Activated CD8-positive, alpha-beta memory T cell treated with anti-CD3 and anti-CD28 coated beads, Interleukin-2, amount 10 ng/mL, durations not matched to agents 7 days and 5 days (primary cell): ENCODE measurements at regions not wholly inside any gene's neighbourhood (a gene's known extent, or its start where the extent isn't known, plus 50 kb on each side); places are given as distances from the start of the nearest gene placed in this dataset.
"Not testable (repeated sequence)": the region's sequence is repeated elsewhere in the genome, so short reads cannot be mapped to it uniquely, and the experiment has no call there.

ENCODE experiments used
- ATAC-seq: fragments of 150-1000 bp; cut with Tn5 transposase; one replicate; pipeline ENCODE4 v1.10.0; 2021; ENCODE audit warnings: moderate library complexity
- CTCF ChIA-PET: fragments of 350-600 bp; sonication (Branson Sonifier 250); formaldehyde crosslinking; loops from one replicate; lab custom pipeline; 2021; ENCODE audit warnings: antibody characterized with exemption; lab: Charles Lee
- DNase-seq: peaks from one replicate; pipeline ENCODE4 v3.0.0-alpha.2; 2020
- H3K27ac Mint-ChIP-seq: one replicate; pipeline ENCODE4 v1.8.0; 2021; ENCODE audit warnings: mild to moderate bottlenecking, mixed read lengths
- H3K27me3 Mint-ChIP-seq: one replicate; pipeline ENCODE4 v1.8.0; 2021; ENCODE audit warnings: mixed read lengths
- H3K36me3 Mint-ChIP-seq: one replicate; pipeline ENCODE4 v1.8.0; 2021; ENCODE audit warnings: mild to moderate bottlenecking, mixed read lengths
- H3K4me1 Mint-ChIP-seq: one replicate; pipeline ENCODE4 v1.8.0; 2021; ENCODE audit warnings: mixed read lengths
- H3K4me3 Mint-ChIP-seq: one replicate; pipeline ENCODE4 v1.8.0; 2021; ENCODE audit warnings: mild to moderate bottlenecking, moderate library complexity, mixed read lengths
- H3K9me3 Mint-ChIP-seq: one replicate; pipeline ENCODE4 v1.8.0; 2022; ENCODE audit warnings: low read depth, mixed read lengths

- Mint-ChIP-seq H3K27me3 (no peaks in the 10 kb centered on the region), H3K4me3 (no peak overlapping the region), H3K9me3 (no peaks in the 10 kb centered on the region), H3K36me3 (no peaks in the 10 kb centered on the region), H3K27ac (no peak overlapping the region), H3K4me1 (no peaks in the 10 kb centered on the region)
- CTCF ChIA-PET, result no interaction called here
- DNase-seq (no peak), ATAC-seq (no peak)
Observed at GRCh38 chr16:86946981-86947380, 368.6 kb downstream of the FOXL1 start.

- no peak overlapping the region for H3K27ac Mint-ChIP-seq
- H3K9me3 Mint-ChIP-seq, result no peaks in the 10 kb centered on the region
- H3K4me3 Mint-ChIP-seq, result no peak overlapping the region
- no peaks in the 10 kb centered on the region for H3K36me3 Mint-ChIP-seq
- ATAC-seq, result no peak
- no peaks in the 10 kb centered on the region for H3K27me3 Mint-ChIP-seq
- CTCF ChIA-PET, result no interaction called here
- DNase-seq, result no peak
- no peaks in the 10 kb centered on the region for H3K4me1 Mint-ChIP-seq
Observed at GRCh38 chr16:86948046-86948445, 369.1 kb downstream of the C16orf95 start.

GRCh38 chr16:86949116-86949515 lies 368.1 kb downstream of the C16orf95 start:
- no peak for DNase-seq
- no peak for ATAC-seq
- no peak overlapping the region for H3K4me3 Mint-ChIP-seq
- no peak overlapping the region for H3K27ac Mint-ChIP-seq
- no peaks in the 10 kb centered on the region for H3K36me3 Mint-ChIP-seq
- no peaks in the 10 kb centered on the region for H3K9me3 Mint-ChIP-seq
- H3K4me1 Mint-ChIP-seq, result no peaks in the 10 kb centered on the region
- CTCF ChIA-PET, result no interaction called here
- no peaks in the 10 kb centered on the region for H3K27me3 Mint-ChIP-seq

- no peak overlapping the region for H3K27ac Mint-ChIP-seq
- CTCF ChIA-PET, result no interaction called here
- DNase-seq (no peak), ATAC-seq (no peak)
- H3K9me3 Mint-ChIP-seq, result no peaks in the 10 kb centered on the region
- no peak overlapping the region for H3K4me3 Mint-ChIP-seq
- H3K27me3 Mint-ChIP-seq, result no peaks in the 10 kb centered on the region
- H3K36me3 Mint-ChIP-seq, result no peaks in the 10 kb centered on the region
- no peaks in the 10 kb centered on the region for H3K4me1 Mint-ChIP-seq
Observed at GRCh38 chr16:86949630-86950029, 367.6 kb downstream of the C16orf95 start.

DNA sequence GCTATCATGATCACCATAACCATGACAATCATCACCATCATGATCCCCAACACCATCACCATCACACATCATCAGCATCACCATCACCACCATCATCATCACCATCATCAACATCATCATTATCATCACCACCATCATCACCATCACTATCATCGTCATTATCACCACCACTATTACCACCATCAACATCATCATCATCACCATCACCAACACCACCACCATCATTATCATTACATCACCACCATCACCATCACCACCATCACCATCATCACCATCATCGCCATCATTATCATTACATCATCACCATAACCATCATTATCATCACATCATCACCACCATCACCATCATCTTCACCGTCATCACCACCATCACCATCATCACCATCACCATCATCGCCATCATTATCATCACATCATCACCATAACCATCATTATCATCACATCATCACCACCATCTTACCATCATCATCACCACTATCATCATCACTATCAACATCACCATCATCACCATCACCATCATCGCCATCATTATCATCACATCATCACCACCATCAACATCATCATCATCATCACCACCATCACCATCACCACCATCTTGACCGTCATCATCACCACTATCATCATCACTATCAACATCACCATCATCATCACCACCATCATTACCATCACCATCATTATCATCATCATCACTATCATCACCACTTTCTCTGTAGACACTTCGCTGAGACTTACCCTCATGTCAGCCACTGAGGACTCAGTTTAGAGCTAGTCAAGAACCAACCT lies 366.0 kb downstream of the C16orf95 start:
- no peak overlapping the region for H3K27ac Mint-ChIP-seq
- no peak overlapping the region for H3K4me3 Mint-ChIP-seq
- no peaks in the 10 kb centered on the region for H3K4me1 Mint-ChIP-seq
- ATAC-seq, result no peak
- no peaks in the 10 kb centered on the region for H3K27me3 Mint-ChIP-seq
- H3K9me3 Mint-ChIP-seq, result no peaks in the 10 kb centered on the region
- H3K36me3 Mint-ChIP-seq, result no peaks in the 10 kb centered on the region
- CTCF ChIA-PET, result no interaction called here
- no peak for DNase-seq

GRCh38 chr16:86951831-86952598 lies 365.2 kb downstream of the C16orf95 start:
- no peaks in the 10 kb centered on the region for H3K9me3 Mint-ChIP-seq
- CTCF ChIA-PET, result no interaction called here
- H3K27ac Mint-ChIP-seq, result no peak overlapping the region
- no peaks in the 10 kb centered on the region for H3K36me3 Mint-ChIP-seq
- DNase-seq (no peak), ATAC-seq (no peak)
- H3K4me1 Mint-ChIP-seq, result peaks cover 6% of the 10 kb centered on the region
- H3K4me3 Mint-ChIP-seq, result no peak overlapping the region
- no peaks in the 10 kb centered on the region for H3K27me3 Mint-ChIP-seq

DNA sequence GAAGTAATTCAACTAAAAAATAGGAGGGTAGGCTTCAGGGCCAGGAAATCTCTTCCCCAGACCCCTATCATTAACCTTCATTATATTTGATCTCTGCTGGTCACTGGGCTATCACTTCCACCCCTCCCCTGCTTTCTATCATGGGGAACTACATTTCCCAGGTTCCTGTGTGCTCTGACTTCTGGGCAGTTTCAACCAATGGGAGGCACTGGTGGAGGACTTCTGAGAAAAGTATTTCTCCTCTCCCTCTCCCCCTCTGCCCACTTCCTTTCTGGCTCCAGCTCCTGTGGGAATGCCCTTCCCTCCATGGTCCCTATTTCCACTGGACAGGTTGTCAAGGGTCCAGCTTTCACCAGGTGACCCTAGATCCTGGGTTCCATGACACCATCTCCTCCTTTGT lies 364.4 kb downstream of the C16orf95 start:
- no peaks in the 10 kb centered on the region for H3K9me3 Mint-ChIP-seq
- no peak for ATAC-seq
- H3K36me3 Mint-ChIP-seq, result no peaks in the 10 kb centered on the region

DNA sequence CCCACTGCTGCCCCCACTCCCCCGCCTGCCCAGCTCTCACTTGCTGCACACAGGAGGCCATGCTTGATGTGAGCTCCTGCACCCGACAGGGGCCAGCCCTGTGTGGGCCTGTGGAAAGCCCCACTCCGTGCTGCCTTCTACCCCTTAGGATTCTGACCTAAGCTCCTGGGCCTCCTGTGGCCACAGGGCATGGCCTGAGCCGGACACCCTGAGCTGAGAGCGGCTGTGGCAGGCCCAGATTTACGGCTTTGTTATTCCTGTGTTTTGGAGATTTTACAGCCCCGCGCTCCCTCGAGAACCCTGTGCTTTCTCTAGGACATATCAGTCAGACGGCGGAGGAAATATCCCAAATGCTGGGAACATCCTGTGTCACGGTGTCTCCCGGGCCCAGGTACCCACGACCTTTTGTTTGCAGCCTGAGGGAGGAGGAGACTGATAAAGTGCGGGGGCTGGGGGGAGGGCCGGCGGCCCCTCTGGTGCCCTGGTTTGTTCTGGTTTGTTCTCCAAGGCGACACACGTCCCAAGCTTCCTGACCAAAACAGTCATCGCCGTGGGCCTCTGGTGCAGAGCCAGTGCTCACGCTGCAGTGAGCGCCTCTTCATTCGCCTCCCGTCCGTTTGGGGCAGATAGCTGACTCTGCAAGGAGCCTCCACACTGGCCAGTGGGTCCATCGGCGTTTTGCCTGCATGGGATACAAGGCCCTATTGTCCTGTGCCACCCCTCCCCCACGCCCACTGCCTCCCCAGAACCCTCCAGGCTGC lies 363.4 kb downstream of the C16orf95 start:
- H3K9me3 Mint-ChIP-seq, result no peaks in the 10 kb centered on the region
- H3K4me1 Mint-ChIP-seq, result peaks cover 6% of the 10 kb centered on the region
- no peaks in the 10 kb centered on the region for H3K36me3 Mint-ChIP-seq
- ATAC-seq (no peak), DNase-seq (no peak)
- no peak overlapping the region for H3K4me3 Mint-ChIP-seq
- no peaks in the 10 kb centered on the region for H3K27me3 Mint-ChIP-seq
- CTCF ChIA-PET, result no interaction called here
- H3K27ac Mint-ChIP-seq, result no peak overlapping the region

More for the DNA sequence above, 364.4 kb downstream of the C16orf95 start:
- H3K27ac Mint-ChIP-seq, result no peak overlapping the region
- no peak overlapping the region for H3K4me3 Mint-ChIP-seq
- H3K27me3 Mint-ChIP-seq, result no peaks in the 10 kb centered on the region
- peaks cover 6% of the 10 kb centered on the region for H3K4me1 Mint-ChIP-seq
- CTCF ChIA-PET, result no interaction called here
- DNase-seq, result no peak

- Mint-ChIP-seq H3K9me3 (no peaks in the 10 kb centered on the region), H3K4me3 (no peak overlapping the region), H3K4me1 (peaks cover 6% of the 10 kb centered on the region), H3K27ac (no peak overlapping the region), H3K36me3 (no peaks in the 10 kb centered on the region), H3K27me3 (peaks cover 5% of the 10 kb centered on the region)
- DNase-seq (no peak), ATAC-seq (no peak)
- CTCF ChIA-PET, result no interaction called here
Observed at GRCh38 chr16:86955136-86955855, 361.9 kb downstream of the C16orf95 start.

DNA sequence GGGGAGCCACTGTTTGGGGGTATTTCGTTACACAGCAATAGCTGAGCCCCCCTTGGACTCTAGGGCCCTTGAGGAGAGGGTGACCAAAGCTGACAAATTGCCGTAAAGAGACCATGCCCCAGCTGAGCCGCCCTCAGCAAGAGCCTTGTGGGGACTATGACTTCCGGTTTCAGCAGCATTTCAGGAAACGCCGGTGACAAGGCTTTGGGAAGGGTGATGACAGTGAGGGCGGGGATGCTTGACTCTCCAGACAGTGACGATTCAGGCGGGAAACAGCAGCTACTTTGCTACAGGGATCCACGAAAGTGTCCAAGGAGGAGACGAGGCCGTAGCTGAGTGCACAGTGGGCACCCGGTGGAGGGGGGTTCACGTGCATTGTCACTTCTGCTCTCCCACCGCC lies 360.8 kb downstream of the C16orf95 start:
- Mint-ChIP-seq H3K9me3 (no peaks in the 10 kb centered on the region), H3K27ac (no peak overlapping the region), H3K4me3 (no peak overlapping the region), H3K4me1 (peaks cover 6% of the 10 kb centered on the region), H3K36me3 (no peaks in the 10 kb centered on the region), H3K27me3 (peaks cover 5% of the 10 kb centered on the region)
- no peak for ATAC-seq
- CTCF ChIA-PET, result no interaction called here
- DNase-seq, result no peak

GRCh38 chr16:86957662-86958198 lies 359.5 kb downstream of the C16orf95 start:
- H3K4me3 Mint-ChIP-seq, CTCF ChIA-PET, H3K4me1 Mint-ChIP-seq, H3K27me3 Mint-ChIP-seq, H3K36me3 Mint-ChIP-seq, DNase-seq, H3K9me3 Mint-ChIP-seq, ATAC-seq, H3K27ac Mint-ChIP-seq: not testable (repeated sequence)

GRCh38 chr16:86958423-86958822 lies 358.8 kb downstream of the C16orf95 start:
- H3K9me3 Mint-ChIP-seq, result no peaks in the 10 kb centered on the region
- CTCF ChIA-PET, result no interaction called here
- H3K36me3 Mint-ChIP-seq, result no peaks in the 10 kb centered on the region
- peaks cover 6% of the 10 kb centered on the region for H3K4me1 Mint-ChIP-seq
- DNase-seq (no peak), ATAC-seq (no peak)
- no peak overlapping the region for H3K4me3 Mint-ChIP-seq
- H3K27me3 Mint-ChIP-seq, result peaks cover 5% of the 10 kb centered on the region
- no peak overlapping the region for H3K27ac Mint-ChIP-seq

GRCh38 chr16:86959091-86959651 lies 358.0 kb downstream of the C16orf95 start:
- CTCF ChIA-PET, result no interaction called here
- Mint-ChIP-seq H3K27me3 (peaks cover 5% of the 10 kb centered on the region), H3K9me3 (no peaks in the 10 kb centered on the region)

More at GRCh38 chr16:86959091-86959651, 358.0 kb downstream of the C16orf95 start:
- Mint-ChIP-seq H3K36me3 (no peaks in the 10 kb centered on the region), H3K4me1 (peaks cover 6% of the 10 kb centered on the region), H3K4me3 (no peak overlapping the region), H3K27ac (no peak overlapping the region)
- ATAC-seq (no peak), DNase-seq (no peak)
